HG03432 (cell line): ENCODE measurements at regions not wholly inside any gene's neighbourhood (a gene's known extent, or its start where the extent isn't known, plus 50 kb on each side); places are given as distances from the start of the nearest gene placed in this dataset.
"Not testable (repeated sequence)": the region's sequence is repeated elsewhere in the genome, so short reads cannot be mapped to it uniquely, and the experiment has no call there.

ENCODE experiments used
- ATAC-seq: cut with Tn5 transposase; IDR thresholded peaks from one replicate; pipeline ENCODE4 v1.9.1; 2021; ENCODE audit warnings: mild to moderate bottlenecking, moderate library complexity; ENCODE audit not compliant: unreplicated experiment

DNA sequence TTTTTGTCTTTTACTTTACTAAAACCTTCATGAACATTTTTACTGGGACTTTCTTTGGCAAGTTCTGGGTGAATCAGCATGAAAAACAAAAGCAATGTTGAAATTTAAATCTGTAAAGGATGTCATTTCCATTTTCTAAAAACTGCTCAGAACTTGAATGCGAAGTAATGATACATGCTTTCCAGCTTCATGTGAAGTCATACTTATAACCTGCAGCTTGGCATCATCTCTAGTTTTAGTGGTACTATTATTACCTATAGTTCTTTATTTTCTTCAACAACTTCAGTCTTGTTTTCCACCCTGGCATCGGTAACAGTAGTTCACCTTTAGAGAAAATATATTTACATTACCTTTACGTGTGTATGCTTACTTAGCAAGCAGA is 421.4 kb upstream of the DIPK2B start:
- peak; percentile 39 for ATAC-seq

DNA sequence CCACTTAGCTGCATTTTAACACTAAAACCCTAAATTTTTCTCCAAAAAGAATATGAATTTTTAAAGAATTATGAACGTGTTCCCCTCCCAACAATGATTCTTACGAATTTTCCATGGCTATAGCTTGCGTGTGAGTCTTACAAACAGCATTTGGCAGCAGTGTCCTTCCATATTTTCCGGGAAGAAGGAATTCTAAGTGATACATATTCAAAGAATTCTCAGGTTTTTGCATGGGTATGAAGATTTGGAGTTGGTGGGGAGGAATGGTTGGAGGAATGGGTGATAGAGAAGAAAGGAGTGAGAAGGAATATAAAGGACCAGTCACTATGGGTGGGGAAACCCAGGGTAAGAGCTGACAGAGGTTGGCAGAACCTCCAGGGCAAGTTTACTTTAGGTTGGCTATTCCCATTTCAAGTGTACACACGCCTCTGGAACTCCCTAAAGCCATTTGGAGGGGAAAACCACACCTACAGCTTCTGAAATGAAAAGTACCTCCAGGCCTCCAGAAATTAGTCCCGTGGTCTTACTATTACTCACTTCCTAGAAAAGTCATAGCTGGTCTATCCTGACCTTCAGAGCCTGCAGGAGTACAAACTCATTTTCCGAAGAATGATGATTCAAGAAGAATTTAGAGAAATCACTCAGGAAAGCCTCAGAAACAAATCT is 420.8 kb upstream of the DIPK2B start:
- peak; percentile 75 for ATAC-seq

DNA sequence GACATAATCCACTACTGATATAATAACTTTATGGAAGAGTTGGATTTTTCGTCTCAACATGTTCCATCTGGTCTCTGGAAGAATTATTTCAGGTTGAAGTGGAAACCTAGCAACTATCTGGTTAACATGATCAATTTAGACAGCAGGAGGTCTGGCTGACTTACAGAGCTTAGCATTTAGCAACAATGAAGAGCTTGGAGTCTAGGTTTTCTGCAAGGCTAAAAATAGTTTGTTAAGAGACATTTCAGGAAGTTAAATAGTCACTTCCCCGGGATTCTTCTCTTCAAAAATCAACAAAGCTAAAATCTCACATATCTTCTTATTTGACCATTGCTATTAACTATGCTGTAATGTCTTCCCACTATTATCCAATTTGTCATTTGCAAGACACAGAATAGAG is 418.6 kb upstream of the DIPK2B start:
- no peak for ATAC-seq

DNA sequence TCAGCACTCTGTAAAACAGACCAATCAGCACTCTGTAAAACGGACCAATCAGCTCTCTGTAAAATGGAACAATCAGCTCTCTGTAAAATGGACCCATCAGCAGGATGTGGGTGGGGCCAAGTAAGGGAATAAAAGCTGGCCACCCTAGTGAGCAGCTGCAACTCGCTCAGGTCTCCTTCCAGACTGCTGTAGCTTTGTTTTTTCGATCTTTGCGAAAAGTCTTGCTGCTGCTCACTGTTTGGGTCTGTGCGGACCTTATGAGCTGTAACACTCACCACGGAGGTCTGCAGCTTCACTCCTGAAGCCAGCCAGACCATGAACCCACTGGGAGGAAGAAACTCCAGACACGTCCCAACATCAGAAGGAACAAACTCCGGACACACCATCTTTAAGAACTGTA is 414.9 kb upstream of the DIPK2B start:
- ATAC-seq: not testable (repeated sequence)

DNA sequence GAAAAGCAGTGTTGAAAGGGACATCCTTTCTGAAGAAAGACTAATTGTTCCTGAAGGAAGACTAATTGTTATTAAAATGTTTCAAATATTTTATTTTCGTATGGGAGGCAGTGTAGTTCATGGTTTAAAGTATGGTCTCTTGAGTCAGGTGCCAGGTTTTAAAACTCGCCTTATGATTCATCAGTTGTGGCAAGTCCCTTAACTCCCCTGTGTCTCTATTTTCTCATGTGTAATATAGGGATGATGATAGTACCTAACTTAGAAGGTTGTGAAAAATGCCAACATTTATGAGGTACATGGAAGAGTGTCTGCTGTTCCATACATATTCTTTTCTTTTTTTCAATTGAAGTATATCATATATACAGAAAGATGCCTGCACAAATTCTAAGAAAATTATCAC is 414.2 kb upstream of the DIPK2B start:
- ATAC-seq: no peak

DNA sequence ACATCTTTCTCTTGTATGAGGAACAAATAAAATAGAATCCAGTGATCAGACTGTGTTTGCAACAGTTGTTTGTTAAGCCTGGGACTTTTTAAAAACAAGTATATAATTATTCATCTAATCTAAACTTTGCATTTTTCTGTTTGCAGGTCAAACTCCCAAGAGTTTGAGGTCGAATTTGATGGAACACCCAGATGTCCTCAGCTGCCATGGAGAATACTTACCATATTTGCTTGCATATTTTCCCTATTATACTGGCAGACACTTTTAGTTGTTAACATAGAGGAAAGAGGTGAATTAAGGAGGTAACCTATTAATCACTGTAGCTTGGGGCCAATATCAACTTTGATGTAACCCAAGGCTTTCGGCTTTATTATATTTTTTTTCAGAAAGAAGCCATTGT is 401.5 kb upstream of the DIPK2B start:
- ATAC-seq: no peak

DNA sequence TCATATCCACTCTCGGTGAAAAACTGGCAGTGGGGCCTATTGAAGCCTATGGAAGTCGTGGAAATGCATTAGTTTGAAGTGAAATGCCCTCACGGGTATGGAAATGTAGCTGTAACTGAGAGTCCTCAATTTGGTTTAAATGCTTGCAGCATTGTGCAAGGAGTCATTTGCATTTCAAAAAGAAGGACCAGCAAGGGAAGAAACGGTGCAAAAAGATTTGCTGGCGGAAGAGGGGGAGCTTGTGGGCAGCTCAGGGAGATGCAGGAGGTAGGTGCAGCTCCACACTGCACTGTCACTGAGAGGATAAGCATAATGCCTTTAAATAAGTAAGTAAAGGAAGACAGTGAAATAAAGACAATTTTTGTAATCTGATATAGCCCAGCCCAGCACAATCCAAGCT is 400.4 kb upstream of the DIPK2B start:
- no peak for ATAC-seq

DNA sequence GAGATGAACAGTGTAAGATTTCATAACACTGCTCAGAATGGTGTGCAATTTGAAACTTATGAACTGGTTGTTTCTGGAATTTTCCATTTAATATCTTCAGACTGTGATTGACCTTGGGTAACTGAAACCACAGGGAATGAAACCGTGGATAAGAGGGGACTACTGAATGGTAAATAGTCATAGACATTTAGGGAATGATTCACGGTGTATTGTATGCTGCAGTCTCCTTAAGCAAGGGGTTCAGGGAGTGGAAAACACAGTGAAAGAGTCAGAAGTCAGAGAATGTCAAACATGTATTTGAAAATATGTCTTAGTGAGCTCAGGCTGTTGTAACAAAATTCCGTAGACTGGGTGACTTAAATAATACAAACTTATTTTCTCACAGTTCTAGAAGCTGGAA is 398.2 kb upstream of the DIPK2B start:
- no peak for ATAC-seq

DNA sequence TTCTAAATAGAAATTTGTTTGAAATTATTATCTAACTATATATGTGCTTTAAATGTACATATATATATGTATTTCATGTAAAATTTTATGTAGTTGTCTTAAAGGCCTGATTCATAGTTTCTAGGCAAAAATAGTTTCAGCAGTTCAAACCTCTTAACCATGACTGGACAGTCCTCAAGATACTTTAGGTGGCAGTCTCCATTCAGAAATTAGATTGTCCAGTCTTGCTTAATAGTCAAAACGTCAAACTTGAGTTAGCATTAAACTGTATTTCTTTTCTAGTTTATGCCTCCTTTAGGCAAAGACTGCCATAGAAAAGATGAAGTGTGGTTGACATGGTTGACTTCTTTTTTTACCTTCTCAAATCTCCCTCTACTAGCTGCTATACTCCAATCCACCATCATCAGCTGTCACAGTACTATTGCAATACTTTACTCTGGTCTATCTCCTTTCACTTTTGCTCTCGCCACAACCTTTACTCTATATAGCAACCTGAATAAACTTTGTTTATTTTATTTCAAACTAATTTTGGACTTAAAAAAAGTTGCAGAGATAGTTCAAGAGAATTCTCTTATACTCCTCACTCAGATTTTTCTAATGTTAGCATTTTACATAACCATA is 395.6 kb upstream of the DIPK2B start:
- no peak for ATAC-seq

DNA sequence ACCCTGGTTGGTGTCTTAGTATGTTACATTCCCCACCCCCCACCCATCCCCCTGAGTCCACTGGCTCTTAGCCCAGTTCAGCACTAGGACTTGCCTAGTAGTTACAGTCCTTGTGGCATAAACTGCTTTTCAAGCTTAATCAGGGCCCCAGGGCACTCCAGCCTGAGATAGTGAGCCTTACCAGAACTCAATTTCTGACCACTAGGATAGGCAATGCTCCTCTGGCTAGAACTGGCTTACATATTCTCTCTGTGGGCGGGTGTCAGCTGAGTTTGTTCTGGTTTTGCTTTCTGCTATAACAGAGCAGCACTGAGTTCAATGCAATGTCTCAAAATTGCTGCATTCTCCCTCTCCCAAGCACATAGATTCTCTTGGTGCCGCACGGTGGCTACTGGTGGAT is 391.4 kb upstream of the DIPK2B start:
- no peak for ATAC-seq

DNA sequence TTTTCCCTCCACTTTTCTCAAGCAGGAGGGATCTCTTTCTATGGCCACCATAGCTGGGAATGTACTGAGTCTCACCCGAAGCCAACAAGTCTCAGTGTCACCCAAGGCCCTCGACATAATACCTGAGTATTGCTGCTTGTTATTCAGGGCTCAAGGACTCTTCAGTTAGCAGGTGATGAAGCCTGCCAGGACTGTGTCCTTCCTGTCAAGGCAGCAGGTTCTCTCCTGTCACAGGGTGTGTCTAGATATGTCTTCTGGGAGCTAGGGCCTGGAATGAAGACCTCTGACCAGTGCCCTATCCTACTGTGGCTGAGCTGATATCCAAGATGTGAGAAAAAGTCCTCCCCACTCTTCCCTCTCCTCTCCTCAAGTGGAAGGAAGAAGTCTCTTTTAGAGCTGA is 391.0 kb upstream of the DIPK2B start:
- ATAC-seq: no peak

DNA sequence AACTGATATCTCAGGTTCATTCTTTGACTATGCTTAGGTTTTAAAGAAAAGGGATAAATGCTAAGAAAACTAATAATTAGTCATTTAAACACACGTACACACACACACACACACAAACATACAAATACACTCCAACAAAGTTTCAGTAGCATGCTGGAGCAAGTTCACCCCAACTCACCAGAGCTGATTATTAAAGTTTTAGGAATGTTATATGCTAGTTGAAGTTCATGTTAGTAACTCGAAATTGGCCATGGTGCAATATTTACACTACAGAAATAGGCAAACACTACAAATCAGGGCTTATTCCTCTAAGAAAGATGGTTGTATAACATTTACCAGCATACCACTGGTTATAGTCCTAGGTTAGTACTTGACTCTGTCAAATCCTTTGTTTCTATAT is 384.0 kb upstream of the DIPK2B start:
- no peak for ATAC-seq

DNA sequence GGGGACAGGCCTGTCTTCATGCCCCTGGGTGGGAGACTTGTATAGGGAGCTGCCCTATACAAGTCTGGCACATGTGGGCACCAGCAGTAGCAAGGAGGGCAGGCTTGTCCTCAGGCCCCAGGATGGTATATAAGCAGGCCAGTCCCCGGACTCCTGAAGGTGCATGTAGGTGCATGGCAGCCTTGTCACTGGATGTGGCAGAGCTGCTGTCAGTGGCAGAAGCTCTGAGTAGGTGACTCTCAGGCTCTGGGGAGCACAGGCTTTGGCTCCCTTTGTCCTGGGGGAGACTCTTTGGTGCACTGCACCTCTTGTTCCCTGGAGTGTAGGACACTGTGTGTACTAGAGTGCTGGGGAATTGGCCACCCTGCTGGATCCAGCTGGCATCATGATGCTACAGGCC is 376.7 kb upstream of the DIPK2B start:
- no peak for ATAC-seq

DNA sequence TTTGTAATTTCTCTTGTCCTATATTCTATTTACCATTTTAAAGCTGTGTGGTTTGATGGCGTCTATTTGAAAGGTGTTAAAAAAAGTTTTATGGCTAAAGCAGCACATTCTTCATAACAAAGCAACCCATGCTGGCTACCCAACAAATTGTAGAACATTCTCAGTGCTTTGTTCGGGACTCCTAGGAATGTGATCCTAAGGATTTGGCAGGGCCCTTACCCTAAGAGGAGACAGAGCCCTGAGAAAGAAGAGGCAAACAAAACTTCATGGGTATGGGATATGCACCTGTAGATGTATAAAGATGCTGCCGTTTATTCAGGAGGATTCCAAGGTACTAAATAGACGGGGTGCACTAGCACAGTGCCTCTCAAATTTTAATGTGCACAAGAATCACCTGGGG is 370.8 kb upstream of the DIPK2B start:
- ATAC-seq: no peak

DNA sequence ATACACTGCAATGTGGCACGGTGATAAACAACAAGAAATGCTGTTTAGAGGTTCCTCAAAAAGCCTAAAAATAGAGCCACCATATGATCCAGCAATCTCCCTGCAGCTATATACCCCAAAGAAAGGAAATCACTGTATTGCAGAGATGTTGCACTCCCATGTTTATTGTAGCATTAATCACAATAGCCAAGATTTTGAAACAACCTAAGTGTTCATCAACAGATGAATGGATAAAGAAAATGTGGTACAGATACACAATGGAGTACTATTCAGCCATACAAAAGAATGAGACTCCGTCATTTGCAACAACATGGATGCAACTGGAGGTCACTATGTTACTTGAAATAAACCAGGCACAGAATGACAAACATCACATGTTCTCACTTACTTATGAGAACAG is 365.8 kb upstream of the DIPK2B start:
- ATAC-seq: no peak

DNA sequence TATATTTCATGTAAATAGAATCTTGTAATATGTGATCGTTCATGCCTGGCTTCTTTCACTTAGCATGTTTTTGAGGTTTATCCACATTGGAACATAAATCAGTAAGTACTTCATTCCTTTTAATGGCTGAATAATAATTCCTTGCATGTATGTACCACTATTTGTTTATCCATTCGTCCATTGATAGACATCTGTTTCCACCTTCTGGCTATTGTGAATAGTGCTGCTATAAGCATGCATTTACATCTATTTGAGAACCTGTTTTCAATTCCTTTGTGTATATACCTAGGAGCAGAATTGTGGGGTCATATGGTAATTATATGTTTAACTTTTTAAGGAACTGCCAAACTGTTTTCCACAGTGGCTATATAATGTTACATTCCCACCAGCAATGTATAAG is 356.7 kb upstream of the DIPK2B start:
- ATAC-seq: no peak

DNA sequence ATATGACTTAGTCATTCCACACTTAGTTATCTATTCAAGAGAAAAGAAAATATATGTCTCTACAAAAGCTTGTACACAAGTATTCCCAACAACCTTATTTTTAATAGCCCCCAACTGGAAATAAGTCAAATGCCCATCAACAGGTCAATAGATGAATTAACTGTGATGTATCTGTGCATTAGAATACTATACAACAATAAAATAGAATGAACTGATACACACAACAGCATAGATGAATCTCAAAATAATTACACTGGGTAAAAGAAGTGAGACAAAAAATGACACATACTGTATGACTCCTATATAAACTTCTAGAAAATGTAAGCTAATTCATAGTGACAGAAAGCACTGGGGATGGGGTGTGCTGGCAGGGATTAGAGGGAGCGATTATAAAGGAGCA is 354.1 kb upstream of the DIPK2B start:
- no peak for ATAC-seq

DNA sequence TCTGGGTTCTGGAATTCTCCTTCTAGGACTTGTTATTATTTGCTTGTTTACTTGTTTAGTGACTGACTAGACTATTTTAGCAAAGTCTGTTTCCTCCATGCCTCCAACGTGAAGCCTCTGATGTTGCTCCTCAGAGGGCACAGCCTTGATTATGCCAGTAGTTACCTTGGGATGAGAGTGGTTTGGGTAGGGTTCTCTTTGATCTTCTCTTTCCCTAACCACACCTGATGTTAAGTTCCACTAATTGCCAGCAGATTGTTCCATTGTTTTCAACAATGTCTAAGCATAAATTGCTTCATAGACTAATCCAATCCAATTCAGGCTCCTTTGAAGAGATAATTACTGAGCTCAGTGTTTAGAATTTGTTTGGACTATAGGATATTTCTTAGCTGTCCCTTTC is 352.7 kb upstream of the DIPK2B start:
- ATAC-seq: no peak

DNA sequence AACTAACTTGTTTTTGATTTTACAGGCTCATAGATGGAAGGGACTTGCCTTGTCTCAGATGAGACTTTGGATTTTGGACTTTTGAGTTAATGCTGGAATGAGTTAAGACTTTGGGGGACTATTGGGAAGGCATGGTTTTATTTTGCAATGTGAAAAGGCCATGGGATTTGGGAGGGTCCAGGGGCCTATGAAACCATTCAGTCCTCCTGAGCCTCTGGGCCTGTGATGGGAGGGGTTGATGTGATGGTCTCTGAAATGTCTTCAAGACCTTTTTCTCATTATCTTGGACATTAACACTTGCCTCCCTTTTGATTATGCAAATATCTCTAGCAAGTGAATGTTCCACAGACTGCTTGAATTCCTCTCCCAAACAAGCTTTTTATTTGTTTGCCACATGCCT is 346.0 kb upstream of the DIPK2B start:
- ATAC-seq: not testable (repeated sequence)

DNA sequence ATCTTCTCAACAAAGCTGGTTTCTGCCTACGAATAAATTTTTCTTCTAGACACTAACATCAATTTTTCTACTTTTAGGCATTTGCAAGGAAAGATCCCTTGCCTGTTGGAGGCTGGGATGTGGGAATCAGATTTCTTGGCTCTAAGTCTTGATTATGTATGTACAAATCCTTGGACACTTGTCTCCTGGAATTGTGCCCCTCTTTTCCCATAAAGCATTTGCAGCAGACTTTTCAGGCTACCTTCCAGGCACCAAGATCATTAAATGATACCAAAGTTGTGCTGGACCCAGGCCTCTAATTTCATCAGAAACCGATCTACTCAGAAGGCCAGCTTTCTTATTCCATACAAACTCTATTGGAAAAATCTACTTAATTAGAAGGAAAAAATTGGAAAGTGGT is 339.5 kb upstream of the DIPK2B start:
- ATAC-seq: no peak

DNA sequence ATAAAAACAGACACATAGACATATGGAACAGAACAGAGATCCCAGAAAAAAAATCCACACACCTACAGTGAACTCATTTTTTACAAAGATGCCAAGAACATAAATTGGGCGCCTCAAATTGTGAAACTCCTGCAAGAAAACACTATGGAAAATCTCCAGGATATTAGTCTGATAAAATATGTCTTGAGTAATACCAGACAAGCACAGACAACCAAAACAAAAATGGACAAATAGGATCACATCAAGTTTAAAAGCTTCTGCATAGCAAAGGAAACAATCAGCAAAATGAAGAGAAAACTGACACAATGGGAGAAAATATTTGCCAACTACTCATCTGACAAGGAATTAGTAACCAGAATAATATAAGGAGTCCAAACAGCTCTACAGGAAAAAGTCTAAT is 337.3 kb upstream of the DIPK2B start:
- ATAC-seq: no peak

DNA sequence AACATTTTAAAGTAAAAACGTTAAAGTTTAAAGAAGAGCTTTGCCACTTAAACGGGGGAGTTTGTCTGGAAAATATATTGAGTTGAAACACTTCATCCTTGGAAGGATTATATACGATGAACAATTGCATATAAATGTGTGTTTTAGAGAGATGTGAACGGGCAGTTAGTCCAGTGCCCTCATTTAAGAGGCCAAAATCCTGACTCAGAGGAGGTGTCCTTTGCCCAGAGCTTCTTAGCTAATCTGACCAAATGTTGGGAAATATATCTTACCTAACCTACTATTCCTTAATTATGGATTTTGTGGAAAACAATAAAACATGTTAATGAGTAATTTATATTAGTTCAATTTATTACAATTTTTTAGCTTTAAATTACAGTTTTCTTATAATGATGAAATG is 327.2 kb upstream of the DIPK2B start:
- no peak for ATAC-seq

DNA sequence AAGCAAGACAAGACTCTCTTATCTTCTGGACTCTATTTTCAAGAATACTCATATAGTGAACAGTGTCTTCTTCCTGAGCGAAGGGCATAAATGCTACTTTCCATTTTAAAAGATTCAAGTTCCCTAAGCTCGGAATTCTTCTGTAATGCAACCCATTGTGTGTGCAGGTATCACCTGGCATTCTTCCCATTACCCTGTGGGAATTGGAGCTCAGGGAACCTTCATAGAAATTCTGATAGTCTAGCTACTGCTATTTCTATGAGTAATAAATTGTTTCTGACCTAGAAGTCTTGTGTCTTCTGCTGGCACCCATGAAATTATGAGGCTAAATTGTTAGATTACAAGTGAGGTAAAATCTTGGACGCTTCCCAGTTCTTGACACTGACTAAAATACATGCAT is 324.1 kb upstream of the DIPK2B start:
- no peak for ATAC-seq
